Epithelial cell of esophagus (primary cell): ENCODE measurements at regions not wholly inside any gene's neighbourhood (a gene's known extent, or its start where the extent isn't known, plus 50 kb on each side); places are given as distances from the start of the nearest gene placed in this dataset.

Experiments used
- DNase-seq: peaks from one replicate; pipeline ENCODE4 v3.0.0; 2010; ENCODE audit warnings: low read depth
- H3K4me3 ChIP-seq: 2 replicates; pipeline ENCODE4 v1.5.1; 2011; ENCODE audit warnings: mild to moderate bottlenecking, low read length, control low read depth
- CTCF ChIP-seq: IDR thresholded peaks from 2 replicates; pipeline ENCODE4 v1.5.1; 2011; ENCODE audit warnings: low read depth, mild to moderate bottlenecking, low read length, control low read depth, inconsistent platforms; ENCODE audit not compliant: insufficient read depth; ENCODE audit errors: missing control alignments

GRCh38 chr12:3990501-3991280, 117.5 kb upstream of the PARP11 start:
- H3K4me3 ChIP-seq = no peak overlapping the region
- TF ChIP-seq CTCF = no peak
- DNase-seq = no peak

- TF ChIP-seq CTCF = no peak
- DNase-seq = no peak
- H3K4me3 ChIP-seq = no peak overlapping the region
Observed at GRCh38 chr12:3989218-3989550, 116.0 kb upstream of the PARP11 start.

GRCh38 chr12:3988519-3989217, 115.5 kb upstream of the PARP11 start:
- TF ChIP-seq CTCF = no peak
- no peak for DNase-seq
- H3K4me3 ChIP-seq = no peak overlapping the region

GRCh38 chr12:3987571-3987970, 114.4 kb upstream of the PARP11 start:
- no peak overlapping the region for H3K4me3 ChIP-seq
- DNase-seq = no peak
- no peak for TF ChIP-seq CTCF

- no peak for TF ChIP-seq CTCF
- DNase-seq = no peak
- H3K4me3 ChIP-seq = no peak overlapping the region
Observed at GRCh38 chr12:3980504-3981272, 107.5 kb upstream of the PARP11 start.

- H3K4me3 ChIP-seq = no peak overlapping the region
- no peak for DNase-seq
- TF ChIP-seq CTCF = no peak
Observed at GRCh38 chr12:3977621-3978020, 104.4 kb upstream of the PARP11 start.
